Activated T-cell treated with anti-CD3 and anti-CD28 coated beads for 4 hours (primary cell): ENCODE measurements at regions not wholly inside any gene's neighbourhood (a gene's known extent, or its start where the extent isn't known, plus 50 kb on each side); places are given as distances from the start of the nearest gene placed in this dataset.

Experiments
- DNase-seq: peaks from one replicate; pipeline ENCODE4 v3.0.0-alpha.2; 2020

GRCh38 chr9:119986205-119986604 lies 593.8 kb downstream of the CDK5RAP2 start:
- no peak for DNase-seq

DNA sequence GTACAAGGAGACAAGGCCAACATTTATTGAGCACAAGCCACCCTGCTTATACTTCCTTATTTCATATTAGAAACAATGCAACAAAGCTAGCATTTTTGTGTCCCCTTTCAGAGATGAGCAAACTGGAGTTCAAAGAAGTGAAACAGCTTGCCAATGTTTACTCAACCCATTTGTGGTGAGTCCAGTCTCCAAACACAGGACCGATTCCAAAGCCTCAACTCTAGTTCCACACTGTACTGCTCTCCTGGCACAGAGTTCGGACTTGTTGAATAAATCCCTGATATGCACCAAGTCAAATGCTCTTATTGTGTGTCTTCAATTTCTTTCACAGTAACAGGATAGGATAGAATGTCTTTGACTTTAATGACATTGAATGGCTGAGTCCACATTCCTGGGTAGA lies 604.8 kb upstream of the BRINP1 start:
- no peak for DNase-seq

DNA sequence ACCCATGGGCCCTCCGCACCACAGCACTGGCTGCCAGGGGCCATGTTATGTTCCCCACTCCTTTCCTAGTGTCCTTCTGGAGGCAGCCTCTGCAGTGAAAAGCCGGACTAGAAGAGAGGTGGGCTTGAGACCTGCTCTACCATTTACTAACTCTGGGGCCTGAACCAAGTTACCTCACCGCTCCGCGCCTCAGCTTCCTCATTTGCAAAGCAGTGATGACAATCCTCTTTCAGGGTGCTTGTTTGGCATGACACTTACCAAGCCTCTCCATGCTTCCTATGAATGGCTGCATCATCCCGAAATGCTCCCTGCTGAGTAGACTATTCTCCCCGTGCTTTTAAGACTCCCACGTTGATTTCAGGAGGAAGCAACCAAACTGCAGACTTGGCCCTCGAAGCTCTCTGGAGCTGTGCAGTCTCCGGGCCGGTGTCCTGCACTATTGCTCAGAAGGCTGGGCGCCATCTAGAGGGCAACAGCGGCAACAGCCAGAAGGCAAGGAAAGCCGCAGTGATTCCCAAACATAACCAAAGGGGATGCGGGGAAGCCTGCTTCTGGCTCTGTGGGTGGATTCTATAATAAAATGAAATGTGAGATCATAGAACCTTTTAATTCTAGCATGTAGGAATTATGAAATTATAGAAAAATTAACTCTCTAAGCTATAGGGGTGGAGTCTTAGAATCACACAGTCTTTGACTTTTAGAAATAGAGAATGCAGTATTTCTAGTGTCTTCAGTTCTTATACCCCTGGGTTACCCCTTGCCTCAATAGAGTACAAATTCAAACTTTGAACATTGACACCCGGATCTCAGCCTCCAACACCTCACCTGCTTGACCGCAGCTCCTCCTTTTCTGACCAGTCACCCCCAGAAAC lies 599.8 kb upstream of the BRINP1 start:
- DNase-seq: peak; percentile 4

- no peak for DNase-seq
These were observed 598.8 kb upstream of the BRINP1 start for GRCh38 chr9:119967867-119968535.

- no peak for DNase-seq
These were observed 594.6 kb upstream of the BRINP1 start for GRCh38 chr9:119963798-119964372.

- DNase-seq: no peak
These were observed 594.1 kb upstream of the BRINP1 start for GRCh38 chr9:119963258-119963797.

DNA sequence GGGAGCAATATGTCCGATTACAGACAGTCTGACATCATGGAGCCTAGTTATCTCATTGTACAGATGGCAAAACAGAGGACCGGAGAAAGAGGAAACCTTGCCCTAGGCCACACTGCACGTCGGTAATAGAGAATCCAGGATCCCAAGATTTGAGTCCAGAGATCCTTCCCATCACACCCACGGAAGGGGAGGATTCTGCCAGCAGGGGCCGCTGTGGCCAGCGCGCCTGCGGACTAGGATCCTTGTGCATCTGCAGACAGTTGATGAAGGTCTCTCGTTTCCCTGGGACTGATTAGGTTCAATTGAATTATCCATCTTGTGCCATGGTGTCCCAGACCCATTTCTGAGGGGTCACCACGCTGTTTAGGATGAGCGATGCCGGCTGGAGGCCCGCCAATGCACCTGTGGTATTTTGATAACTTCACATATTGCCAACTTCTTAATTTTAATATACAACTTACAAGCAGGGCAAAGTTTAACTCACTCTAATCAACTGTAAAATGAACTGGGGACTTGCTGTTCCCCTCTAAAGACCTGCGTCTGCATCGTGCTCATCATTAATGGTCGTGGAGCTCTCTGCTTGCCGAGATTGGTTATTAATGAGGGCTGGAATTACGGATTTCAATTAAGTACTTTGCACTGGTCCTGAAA lies 592.7 kb upstream of the BRINP1 start:
- no peak for DNase-seq

DNA sequence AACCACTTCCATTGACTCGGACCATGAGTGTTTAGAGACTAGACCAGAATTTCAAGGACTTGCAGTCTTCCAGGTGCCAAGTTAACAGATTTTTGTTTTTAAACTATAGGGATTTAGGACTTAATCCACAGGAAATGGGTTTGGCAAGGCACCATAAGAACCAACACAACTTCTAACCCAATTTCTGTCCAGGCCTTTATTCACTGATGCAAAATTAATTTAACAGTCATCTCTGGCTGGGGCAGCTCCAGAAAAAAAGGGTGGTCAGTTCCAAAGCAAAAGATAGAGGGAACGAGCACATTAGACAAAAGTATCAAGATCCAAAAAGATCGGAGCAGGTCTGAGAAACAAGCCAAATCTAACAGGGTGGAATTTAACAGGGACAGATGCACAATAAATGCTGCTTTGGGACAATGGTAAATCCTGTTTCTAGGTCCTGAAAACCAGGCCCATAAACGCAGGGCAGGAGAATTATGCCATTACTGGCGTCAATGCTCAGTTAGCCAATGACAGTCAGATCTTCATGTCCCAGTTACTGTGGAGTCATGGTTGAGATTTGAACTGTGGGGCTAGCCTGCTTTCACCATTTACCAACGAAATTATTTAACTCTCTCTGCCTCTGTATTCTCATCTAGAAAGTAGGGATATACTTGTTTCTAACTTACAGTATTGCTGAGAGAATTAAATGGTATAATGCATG lies 590.8 kb upstream of the BRINP1 start:
- DNase-seq: no peak

DNA sequence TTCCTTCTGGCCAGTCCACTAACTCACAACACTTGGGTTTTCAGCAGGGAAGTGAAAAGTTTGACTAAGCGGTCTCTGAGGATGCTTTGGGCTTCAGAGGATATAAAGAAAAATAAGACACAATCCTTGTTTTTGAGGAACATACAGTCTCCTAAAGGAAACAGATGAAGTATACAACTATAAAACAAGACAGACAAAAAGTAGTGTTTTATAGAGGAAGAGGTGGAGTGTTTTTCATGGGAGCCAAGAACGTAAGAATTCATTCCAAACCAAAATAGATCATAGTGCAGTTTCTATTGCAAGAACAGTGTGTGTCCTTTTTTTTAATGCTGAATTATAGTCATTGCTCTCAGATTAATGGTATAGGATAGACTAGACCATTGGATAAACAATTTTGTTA lies 586.9 kb upstream of the BRINP1 start:
- no peak for DNase-seq

DNA sequence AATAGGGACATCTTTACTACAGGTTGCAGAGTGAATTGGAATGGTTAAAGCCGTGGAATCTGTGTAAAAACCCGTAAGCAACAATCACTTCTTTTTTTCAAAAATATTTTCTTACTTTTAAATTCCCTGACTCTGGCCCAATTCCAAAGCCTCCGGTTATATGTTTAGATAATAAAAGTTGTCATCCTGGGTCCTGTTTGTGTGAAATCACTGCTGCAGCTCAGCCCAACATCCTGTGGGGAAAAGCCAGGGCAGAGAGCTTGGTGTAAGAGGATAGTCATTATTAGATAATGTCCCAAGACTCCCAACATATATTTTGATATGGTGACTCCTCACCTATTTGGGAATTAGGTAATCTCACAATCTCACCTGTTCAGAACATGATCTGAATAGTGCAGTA lies 586.0 kb upstream of the BRINP1 start:
- DNase-seq: no peak

GRCh38 chr9:119951591-119951990 lies 582.4 kb upstream of the BRINP1 start:
- no peak for DNase-seq

DNA sequence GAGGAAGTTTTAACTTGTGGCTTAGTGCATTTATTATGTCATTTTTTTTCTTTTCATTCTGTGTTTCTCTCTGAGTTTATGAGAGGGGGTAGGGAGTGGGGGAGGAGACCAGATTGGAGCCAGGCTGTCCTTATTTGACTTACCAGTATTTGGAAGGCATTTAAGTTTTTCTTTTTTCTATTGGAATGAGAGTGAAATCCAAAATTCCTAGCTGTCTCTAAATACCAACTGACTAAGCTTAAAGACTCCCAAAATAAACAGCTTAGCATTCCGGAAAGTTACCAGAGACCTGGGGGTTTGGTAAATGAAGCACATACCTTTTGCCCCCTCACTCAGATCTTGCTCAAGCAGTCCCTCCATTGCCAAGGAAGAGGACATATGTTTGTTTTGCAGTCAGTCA lies 581.9 kb upstream of the BRINP1 start:
- no peak for DNase-seq

GRCh38 chr9:119945686-119946085 lies 576.5 kb upstream of the BRINP1 start:
- no peak for DNase-seq

DNA sequence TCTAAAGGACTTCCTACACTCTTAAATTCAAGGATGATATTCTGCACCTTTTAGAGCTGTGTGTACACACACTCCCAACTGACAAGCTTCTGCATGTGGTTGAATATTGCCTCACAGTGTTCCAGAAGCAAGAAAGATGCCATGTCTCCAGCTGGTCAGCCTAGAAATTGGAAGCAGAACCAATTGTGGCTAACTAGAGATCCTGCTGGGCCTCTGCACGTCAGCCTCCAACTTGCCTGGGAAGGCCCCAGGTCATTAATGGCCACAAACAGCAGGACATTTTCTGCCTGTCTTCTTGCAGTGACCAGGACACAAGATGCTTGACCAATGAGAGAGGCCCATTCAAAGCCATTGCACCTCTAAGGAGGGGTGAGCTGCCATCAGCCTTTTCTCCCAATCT lies 571.9 kb upstream of the BRINP1 start:
- DNase-seq: no peak

GRCh38 chr9:119938871-119939270 lies 569.6 kb upstream of the BRINP1 start:
- no peak for DNase-seq

DNA sequence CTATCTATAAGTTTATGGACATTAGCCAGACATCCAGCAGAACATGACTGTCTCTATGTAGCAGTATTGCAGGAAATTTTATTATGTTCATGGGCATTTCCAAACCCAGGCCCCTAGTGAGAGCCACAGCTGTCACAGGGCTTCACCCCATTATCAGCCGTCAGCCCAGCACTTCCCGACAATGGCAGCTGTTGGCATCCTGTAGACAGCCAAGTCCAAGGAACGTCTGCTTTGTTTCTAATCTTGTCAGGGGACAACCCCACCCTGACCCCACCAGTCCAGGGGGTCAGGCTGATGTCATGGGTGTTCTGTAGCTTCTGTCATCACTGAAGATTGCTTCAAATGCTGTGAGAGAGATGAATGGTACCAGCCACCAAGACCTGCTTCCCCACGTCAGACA lies 565.3 kb upstream of the BRINP1 start:
- DNase-seq: no peak

DNA sequence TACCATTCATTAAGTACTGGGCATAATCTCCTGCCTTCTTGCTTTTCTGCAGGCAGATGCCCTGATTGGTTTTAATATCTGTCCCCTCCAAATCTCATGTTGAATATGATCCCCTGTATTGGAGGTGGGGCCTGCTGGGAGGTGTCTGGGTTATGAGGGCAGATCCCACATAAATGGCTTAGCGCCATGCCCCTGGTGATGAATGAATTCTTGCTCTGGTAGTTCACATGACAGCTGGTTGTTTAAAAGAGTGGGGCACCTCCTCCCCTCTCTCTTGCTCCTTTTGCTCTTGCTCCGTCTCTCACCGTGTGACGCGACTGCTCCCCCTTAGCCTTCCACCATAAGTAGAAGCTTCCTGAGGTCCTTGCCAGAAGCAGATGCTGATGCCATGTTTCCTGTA lies 564.0 kb upstream of the BRINP1 start:
- DNase-seq: no peak

GRCh38 chr9:119924736-119925135 lies 555.5 kb upstream of the BRINP1 start:
- DNase-seq: no peak

- DNase-seq: no peak
These were observed 547.9 kb upstream of the BRINP1 start for GRCh38 chr9:119917175-119917574.

DNA sequence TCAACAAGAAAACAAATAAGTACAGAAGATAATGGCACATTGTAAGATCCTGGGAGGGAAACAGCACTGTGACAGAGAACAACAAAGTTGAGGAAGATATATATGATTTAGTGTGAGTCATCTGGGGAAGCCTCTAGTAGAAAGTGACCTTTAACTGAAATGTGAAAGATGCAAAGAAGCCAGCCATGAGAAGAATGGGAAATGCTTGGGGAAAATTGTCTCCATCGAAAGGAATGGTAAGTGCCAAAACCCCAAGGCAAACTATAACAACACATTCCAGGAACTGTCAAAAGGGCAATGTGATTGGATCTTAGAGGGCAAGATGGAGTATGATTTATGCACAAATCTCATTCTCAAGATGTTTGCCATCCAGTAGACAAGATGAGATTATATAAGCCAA lies 537.8 kb upstream of the BRINP1 start:
- DNase-seq: no peak

DNA sequence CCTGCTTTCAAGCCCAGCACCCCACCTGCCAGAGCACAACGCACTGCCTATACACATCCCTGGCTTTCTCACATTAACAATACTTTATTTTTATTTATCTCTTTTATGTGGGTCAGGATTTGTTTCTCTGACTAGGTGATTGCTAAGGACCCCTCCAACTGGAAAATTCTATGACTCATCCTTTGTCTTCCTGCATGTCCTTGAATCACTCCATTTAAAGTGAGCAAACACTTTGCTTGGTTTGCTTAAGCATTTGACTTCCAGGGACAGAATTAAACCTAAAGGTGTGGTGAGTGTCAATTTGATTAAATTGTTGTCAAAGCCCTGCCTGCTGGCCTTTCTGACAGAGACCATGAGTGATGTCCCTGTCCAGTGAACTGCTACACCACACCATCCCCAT lies 536.5 kb upstream of the BRINP1 start:
- DNase-seq: no peak

GRCh38 chr9:119903851-119904250 lies 534.6 kb upstream of the BRINP1 start:
- DNase-seq: no peak

DNA sequence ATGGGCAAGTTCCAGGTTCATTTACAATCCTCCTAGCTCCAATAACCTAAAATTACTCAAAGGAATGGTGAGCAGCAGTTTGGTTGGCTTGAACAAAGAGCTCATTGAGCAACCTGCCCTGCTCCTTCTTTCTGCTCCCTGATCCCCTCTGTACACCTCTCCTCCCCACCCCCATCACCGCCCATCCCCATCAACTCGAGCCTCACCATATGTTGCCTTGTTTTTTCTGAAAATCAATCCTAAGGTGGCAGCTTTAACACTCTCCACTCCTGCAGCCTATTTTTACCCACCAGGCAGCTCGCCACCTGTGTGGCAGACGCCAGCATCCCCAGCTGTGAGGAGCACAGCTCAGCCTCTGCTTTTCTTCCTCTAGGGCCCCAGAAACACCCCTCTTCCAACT lies 533.4 kb upstream of the BRINP1 start:
- DNase-seq: no peak
